HFFc6 (cell line): ENCODE measurements at regions not wholly inside any gene's neighbourhood (a gene's known extent, or its start where the extent isn't known, plus 50 kb on each side); places are given as distances from the start of the nearest gene placed in this dataset.

Experiments used
- DNase-seq: peaks from one replicate; pipeline ENCODE4 v3.0.0-alpha.2; 2018
- H3K27ac Mint-ChIP-seq: 2 replicates; pipeline ENCODE4 v1.8.0; 2020; ENCODE audit warnings: mild to moderate bottlenecking, mixed read lengths
- H3K27me3 Mint-ChIP-seq: 2 replicates; pipeline ENCODE4 v1.8.0; 2021; ENCODE audit warnings: mild to moderate bottlenecking, moderate library complexity, mixed read lengths; ENCODE audit not compliant: insufficient read depth
- H3K36me3 Mint-ChIP-seq: 2 replicates; pipeline ENCODE4 v1.8.0; 2021; ENCODE audit warnings: low read depth, mixed read lengths
- H3K4me1 Mint-ChIP-seq: 2 replicates; pipeline ENCODE4 v1.8.0; 2020; ENCODE audit warnings: low read depth, mixed read lengths
- H3K4me3 Mint-ChIP-seq: 2 replicates; pipeline ENCODE4 v1.8.0; 2020; ENCODE audit warnings: mild to moderate bottlenecking, moderate library complexity, mixed read lengths
- H3K9me3 Mint-ChIP-seq: 2 replicates; pipeline ENCODE4 v1.8.0; 2020; ENCODE audit warnings: mild to moderate bottlenecking, mixed read lengths
- CTCF ChIP-seq: fragments of 200-600 bp; sonication (generic); IDR thresholded peaks from 2 replicates; pipeline ENCODE4 v1.5.0; 2021; ENCODE audit warnings: antibody characterized with exemption, mild to moderate bottlenecking

GRCh38 chr2:128770143-128771085 lies 451.7 kb upstream of the HS6ST1 start:
- no peak for DNase-seq
- Mint-ChIP-seq H3K4me3 (no peak overlapping the region), H3K9me3 (peaks cover 10% of the 10 kb centered on the region; the same call in 1 of the 2 replicates), H3K27me3 (no peaks in the 10 kb centered on the region; the same call in 1 of the 2 replicates), H3K36me3 (no peaks in the 10 kb centered on the region), H3K4me1 (no peaks in the 10 kb centered on the region), H3K27ac (no peak overlapping the region)
- no peak for TF ChIP-seq CTCF

DNA sequence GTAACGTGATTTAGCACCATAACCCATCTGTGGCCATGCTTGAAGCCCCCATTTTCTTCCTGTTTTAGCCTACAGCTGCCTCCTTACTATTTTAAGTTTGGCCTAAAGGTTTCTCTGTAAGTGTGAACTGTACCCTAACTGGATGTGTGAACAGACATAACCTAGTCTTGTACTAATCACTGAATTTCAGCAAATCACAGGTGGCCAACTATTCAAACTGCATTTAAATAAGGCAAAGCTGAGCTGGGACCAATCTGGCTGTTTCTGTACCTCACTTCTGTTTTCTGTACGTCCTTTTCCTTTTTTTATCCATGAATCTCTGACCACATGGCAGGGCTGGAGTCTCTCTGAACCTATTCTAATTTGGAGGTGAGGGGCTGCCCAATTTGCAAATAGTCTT lies 452.7 kb upstream of the HS6ST1 start:
- no peaks in the 10 kb centered on the region for H3K4me1 Mint-ChIP-seq
- no peak overlapping the region for H3K4me3 Mint-ChIP-seq
- no peaks in the 10 kb centered on the region; the same call in none of the 2 replicates for H3K27me3 Mint-ChIP-seq
- H3K27ac Mint-ChIP-seq: no peak overlapping the region
- no peak for TF ChIP-seq CTCF
- no peak for DNase-seq
- peaks cover 14% of the 10 kb centered on the region; the same call in 1 of the 2 replicates for H3K9me3 Mint-ChIP-seq
- H3K36me3 Mint-ChIP-seq: no peaks in the 10 kb centered on the region

DNA sequence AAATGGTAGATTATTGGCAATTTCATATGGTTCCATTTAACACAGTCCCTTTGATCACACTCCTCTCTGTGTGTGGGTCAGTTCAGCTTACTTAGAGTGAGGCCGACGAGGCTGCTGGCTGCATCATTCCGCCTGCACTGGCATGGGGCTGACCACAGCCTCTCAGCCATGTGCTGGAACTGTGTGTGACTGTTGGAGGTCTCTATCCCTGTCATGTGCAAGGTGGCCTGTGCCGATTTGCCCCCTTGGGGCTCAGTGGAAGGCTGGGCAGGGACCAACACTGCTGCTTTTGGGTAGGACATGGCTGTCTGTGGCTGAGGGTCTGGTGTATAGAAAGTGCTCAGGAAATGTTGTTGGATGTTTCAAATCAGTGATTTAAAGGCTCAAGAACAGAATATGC lies 454.0 kb upstream of the HS6ST1 start:
- Mint-ChIP-seq H3K9me3 (peaks cover 14% of the 10 kb centered on the region; the same call in 1 of the 2 replicates), H3K36me3 (no peaks in the 10 kb centered on the region), H3K27ac (no peak overlapping the region), H3K4me1 (no peaks in the 10 kb centered on the region), H3K27me3 (no peaks in the 10 kb centered on the region; the same call in 1 of the 2 replicates), H3K4me3 (no peak overlapping the region)
- no peak for TF ChIP-seq CTCF
- no peak for DNase-seq

DNA sequence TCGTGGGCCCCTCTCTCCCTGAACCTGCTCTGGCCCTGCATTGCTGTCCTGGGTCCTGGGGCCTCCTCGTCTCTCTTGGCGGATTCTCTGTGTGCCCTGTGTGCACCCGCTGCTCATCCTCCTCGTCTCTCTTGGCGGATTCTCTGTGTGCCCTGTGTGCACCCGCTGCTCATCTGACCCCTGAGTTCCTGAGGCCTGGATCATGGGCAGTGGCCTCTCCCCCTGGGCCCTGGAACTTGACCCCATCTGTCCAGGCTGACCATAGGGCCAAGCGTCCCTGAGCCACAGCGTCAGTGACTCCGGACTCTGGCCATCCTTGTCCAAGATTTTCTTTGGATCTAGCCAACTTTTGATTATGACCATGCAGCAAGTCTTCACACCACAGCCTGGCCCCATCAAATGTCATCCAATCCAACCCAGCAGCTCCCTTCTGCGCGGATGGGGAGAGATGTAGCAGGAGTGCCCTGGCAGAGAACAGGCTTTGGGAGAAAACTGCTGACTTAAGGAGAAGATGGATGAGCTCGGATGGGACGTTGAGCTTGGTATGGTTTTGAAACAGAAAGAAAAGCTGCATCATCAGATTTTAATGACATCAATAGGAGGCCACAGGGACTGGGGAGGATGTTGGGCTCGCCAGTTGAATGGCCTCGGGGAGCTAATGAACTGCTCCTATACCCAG lies 455.1 kb upstream of the HS6ST1 start:
- TF ChIP-seq CTCF: no peak
- H3K4me3 Mint-ChIP-seq: no peak overlapping the region
- H3K27ac Mint-ChIP-seq: no peak overlapping the region
- H3K36me3 Mint-ChIP-seq: no peaks in the 10 kb centered on the region
- no peak for DNase-seq
- peaks cover 14% of the 10 kb centered on the region; the same call in 1 of the 2 replicates for H3K9me3 Mint-ChIP-seq
- H3K27me3 Mint-ChIP-seq: no peaks in the 10 kb centered on the region; the same call in 1 of the 2 replicates
- no peaks in the 10 kb centered on the region for H3K4me1 Mint-ChIP-seq

DNA sequence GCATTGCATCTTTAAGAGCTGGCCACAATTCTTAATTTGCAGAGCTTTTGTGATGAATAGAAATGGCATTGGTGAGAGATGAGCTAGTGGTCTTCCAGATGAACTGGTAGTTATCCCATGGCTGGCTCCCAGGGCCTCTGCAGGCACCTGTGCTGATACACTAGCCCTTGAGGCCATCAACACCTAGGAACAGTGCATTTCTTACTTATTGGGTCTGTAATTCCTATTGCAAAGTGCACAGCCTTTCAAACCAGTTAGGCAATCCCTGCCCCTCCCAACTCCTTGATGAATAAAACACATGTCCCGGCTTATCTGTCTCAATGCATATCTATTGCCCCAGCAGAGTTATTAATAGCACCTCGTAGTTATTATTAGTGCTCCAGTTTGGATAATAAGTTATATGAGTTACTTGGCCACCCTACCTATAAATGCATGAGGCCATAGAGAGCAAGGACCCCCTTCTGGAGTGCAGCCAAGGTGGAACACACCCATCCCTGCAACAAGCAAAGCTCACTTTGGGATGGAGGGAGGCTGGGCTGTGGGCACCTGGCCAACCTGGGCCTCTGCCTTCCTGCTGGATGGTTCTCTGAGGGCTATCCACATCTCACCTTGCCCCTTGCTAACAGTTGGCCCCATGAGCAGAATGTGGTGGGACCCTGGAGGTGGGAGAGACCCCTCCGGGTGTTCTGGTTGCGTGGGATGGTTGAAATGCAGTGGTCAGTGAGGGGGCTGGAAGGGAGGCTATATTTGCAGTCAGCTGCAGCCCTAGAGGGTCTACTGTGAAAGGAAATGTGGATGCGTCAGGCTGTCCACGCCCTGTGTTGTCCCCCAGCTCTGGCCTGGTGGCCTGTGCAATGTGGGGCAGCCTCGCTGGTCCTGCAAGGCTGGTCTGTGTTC lies 455.9 kb upstream of the HS6ST1 start:
- H3K4me3 Mint-ChIP-seq: no peak overlapping the region
- no peak for TF ChIP-seq CTCF
- H3K27ac Mint-ChIP-seq: no peak overlapping the region
- no peaks in the 10 kb centered on the region for H3K4me1 Mint-ChIP-seq
- peaks cover 11% of the 10 kb centered on the region; the same call in 1 of the 2 replicates for H3K9me3 Mint-ChIP-seq
- no peaks in the 10 kb centered on the region for H3K36me3 Mint-ChIP-seq
- H3K27me3 Mint-ChIP-seq: no peaks in the 10 kb centered on the region; the same call in 1 of the 2 replicates
- no peak for DNase-seq
